ENCODE measurements at regions not wholly inside any gene's neighbourhood (a gene's known extent, or its start where the extent isn't known, plus 50 kb on each side); places are given as distances from the start of the nearest gene placed in this dataset.
A peak's percentile ranks its signal among the peaks of the same experiment; 100 is the strongest.

- TF ChIP-seq CTCF (conservative IDR thresholded peaks at IDR 0.05): no peak
- H3K36me3 ChIP-seq (ENCODE audit: control insufficient read depth, insufficient read depth, low read length): no peaks in the 10 kb centered on the region
- H3K36me3 Mint-ChIP-seq (ENCODE audit: low read depth): no peaks in the 10 kb centered on the region
- H3K9me3 ChIP-seq (ENCODE audit: control insufficient read depth, low read length): no peaks in the 10 kb centered on the region
- no peak overlapping the region for H3K27ac Mint-ChIP-seq
- H3K27ac ChIP-seq (ENCODE audit: low read depth, low read length): no peak overlapping the region
- H3K4me1 Mint-ChIP-seq: no peaks in the 10 kb centered on the region
- no peaks in the 10 kb centered on the region for H3K27me3 ChIP-seq (ENCODE audit: control insufficient read depth, insufficient read depth, low read length, poor library complexity, severe bottlenecking)
- no peaks in the 10 kb centered on the region for H3K27me3 Mint-ChIP-seq (ENCODE audit: insufficient read depth)
- H3K4me3 Mint-ChIP-seq: no peak overlapping the region
- H3K9ac ChIP-seq (ENCODE audit: extremely low read depth, low read length, poor library complexity, severe bottlenecking): no peak overlapping the region
- peak; percentile 32 for DNase-seq
- WGBS, 2 experiments (ENCODE audit: insufficient coverage in 1 of 2, insufficient read length in 1 of 2): 91 to 100% methylated on average over 3 to 6 of the region's 6 CpGs
- no peaks in the 10 kb centered on the region for H3K9me3 Mint-ChIP-seq
- no peaks in the 10 kb centered on the region for H3K4me1 ChIP-seq (ENCODE audit: control insufficient read depth, insufficient read depth, low read length)
- no peak overlapping the region for H3K4me3 ChIP-seq (ENCODE audit: low read length)
Measured at GRCh38 chr11:116638463-116638862, 134.3 kb downstream of the BUD13 start.

DNA sequence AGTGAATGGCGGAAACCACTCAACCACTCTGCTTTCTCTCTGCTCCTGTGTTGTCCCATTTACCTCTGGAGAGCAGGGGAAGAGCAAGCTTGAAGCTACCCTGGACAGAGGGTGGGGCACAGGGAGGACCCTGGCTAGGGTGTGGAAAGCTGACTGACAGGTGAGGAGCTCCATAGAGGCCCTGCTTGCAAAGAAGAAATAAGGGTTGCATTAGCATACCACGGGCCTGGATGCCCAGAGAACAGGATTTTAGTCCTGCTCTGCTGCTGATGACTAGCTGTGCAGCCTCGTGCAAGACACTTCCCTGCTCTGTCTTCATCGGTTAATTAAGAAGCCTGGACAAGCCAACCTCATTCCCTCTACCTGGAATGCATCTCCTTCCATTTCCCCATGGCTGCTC lies 135.0 kb downstream of the BUD13 start:
- H3K9me3 ChIP-seq (ENCODE audit: control insufficient read depth, low read length): no peaks in the 10 kb centered on the region
- no peaks in the 10 kb centered on the region for H3K27me3 ChIP-seq (ENCODE audit: control insufficient read depth, insufficient read depth, low read length, poor library complexity, severe bottlenecking)
- H3K4me3 ChIP-seq (ENCODE audit: low read length): no peak overlapping the region
- no peak overlapping the region for H3K9ac ChIP-seq (ENCODE audit: extremely low read depth, low read length, poor library complexity, severe bottlenecking)
- H3K36me3 ChIP-seq (ENCODE audit: control insufficient read depth, insufficient read depth, low read length): no peaks in the 10 kb centered on the region
- H3K4me1 ChIP-seq (ENCODE audit: control insufficient read depth, insufficient read depth, low read length): no peaks in the 10 kb centered on the region
- H3K4me3 Mint-ChIP-seq: no peak overlapping the region
- no peaks in the 10 kb centered on the region for H3K27me3 Mint-ChIP-seq (ENCODE audit: insufficient read depth)
- TF ChIP-seq CTCF (conservative IDR thresholded peaks at IDR 0.05): no peak
- no peaks in the 10 kb centered on the region for H3K4me1 Mint-ChIP-seq
- no peak overlapping the region for H3K27ac ChIP-seq (ENCODE audit: low read depth, low read length)
- H3K27ac Mint-ChIP-seq: no peak overlapping the region
- no peaks in the 10 kb centered on the region for H3K36me3 Mint-ChIP-seq (ENCODE audit: low read depth)
- peak; percentile 42 for DNase-seq
- no peaks in the 10 kb centered on the region for H3K9me3 Mint-ChIP-seq
- 72 to 91% methylated on average over 2 to 4 of the region's 4 CpGs for WGBS, 2 experiments (ENCODE audit: insufficient coverage in 1 of 2, insufficient read length in 1 of 2)

- H3K4me3 ChIP-seq (ENCODE audit: low read length): no peak overlapping the region
- WGBS, 2 experiments (ENCODE audit: insufficient coverage in 1 of 2, insufficient read length in 1 of 2): 85 to 90% methylated on average over 14 to 15 of the region's 15 CpGs
- no peak overlapping the region for H3K4me3 Mint-ChIP-seq
- H3K4me1 Mint-ChIP-seq: no peaks in the 10 kb centered on the region
- H3K27ac Mint-ChIP-seq: no peak overlapping the region
- H3K27ac ChIP-seq (ENCODE audit: low read depth, low read length): no peak overlapping the region
- H3K27me3 Mint-ChIP-seq (ENCODE audit: insufficient read depth): no peaks in the 10 kb centered on the region
- no peaks in the 10 kb centered on the region for H3K4me1 ChIP-seq (ENCODE audit: control insufficient read depth, insufficient read depth, low read length)
- H3K27me3 ChIP-seq (ENCODE audit: control insufficient read depth, insufficient read depth, low read length, poor library complexity, severe bottlenecking): no peaks in the 10 kb centered on the region
- H3K9me3 Mint-ChIP-seq: no peaks in the 10 kb centered on the region
- TF ChIP-seq CTCF (conservative IDR thresholded peaks at IDR 0.05): no peak
- peak; percentile 53 for DNase-seq
- H3K9me3 ChIP-seq (ENCODE audit: control insufficient read depth, low read length): no peaks in the 10 kb centered on the region
- no peaks in the 10 kb centered on the region for H3K36me3 Mint-ChIP-seq (ENCODE audit: low read depth)
- H3K36me3 ChIP-seq (ENCODE audit: control insufficient read depth, insufficient read depth, low read length): no peaks in the 10 kb centered on the region
- no peak overlapping the region for H3K9ac ChIP-seq (ENCODE audit: extremely low read depth, low read length, poor library complexity, severe bottlenecking)
Measured at GRCh38 chr11:116636341-116636929, 136.4 kb downstream of the BUD13 start.

All from endodermal cell (in vitro differentiated cells).